GM21717 (cell line): ENCODE measurements at regions not wholly inside any gene's neighbourhood (a gene's known extent, or its start where the extent isn't known, plus 50 kb on each side); places are given as distances from the start of the nearest gene placed in this dataset.

Experiments used
- ATAC-seq: cut with Tn5 transposase; IDR thresholded peaks from one replicate; pipeline ENCODE4 v1.9.1; 2021; ENCODE audit warnings: mild to moderate bottlenecking, moderate library complexity; ENCODE audit not compliant: unreplicated experiment

DNA sequence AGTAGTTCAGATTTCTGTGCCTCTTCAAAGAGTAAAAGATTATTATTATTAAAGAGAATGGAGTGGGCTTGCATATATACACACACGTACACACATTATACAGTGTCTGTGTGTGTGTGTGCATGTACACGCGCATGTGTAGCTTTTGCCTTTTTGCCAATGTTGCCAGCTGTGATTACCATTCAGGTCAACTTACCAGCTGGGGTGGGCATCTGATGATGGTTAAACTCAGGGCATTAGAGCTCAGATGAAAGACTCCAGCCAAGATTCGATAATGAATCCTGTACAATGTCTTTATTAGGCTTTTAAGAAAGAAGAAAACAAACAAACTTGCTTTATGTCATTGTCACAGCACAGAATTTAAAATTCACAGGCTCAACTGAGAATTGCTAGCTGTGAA is 296.5 kb upstream of the DMAC1 start:
- ATAC-seq: no peak

DNA sequence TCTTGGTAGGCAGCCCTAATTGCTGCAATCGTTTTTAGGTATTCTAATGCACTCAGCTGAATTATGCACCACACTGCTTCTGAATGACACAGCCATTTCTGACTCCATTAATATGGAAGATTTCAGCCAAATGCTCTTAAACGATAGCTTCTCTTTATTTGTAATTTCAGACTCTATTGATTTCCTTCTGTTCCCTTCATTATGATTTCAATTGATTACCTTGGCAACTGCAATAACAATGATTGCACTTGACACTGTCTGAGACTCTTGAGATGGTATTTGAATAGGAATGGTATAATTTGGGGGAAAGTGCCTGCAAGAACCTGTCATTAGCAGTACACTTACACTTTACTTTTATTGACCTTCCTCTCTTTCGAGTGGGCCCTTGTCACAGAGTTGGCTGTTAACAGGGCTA is 296.1 kb upstream of the DMAC1 start:
- ATAC-seq: no peak

DNA sequence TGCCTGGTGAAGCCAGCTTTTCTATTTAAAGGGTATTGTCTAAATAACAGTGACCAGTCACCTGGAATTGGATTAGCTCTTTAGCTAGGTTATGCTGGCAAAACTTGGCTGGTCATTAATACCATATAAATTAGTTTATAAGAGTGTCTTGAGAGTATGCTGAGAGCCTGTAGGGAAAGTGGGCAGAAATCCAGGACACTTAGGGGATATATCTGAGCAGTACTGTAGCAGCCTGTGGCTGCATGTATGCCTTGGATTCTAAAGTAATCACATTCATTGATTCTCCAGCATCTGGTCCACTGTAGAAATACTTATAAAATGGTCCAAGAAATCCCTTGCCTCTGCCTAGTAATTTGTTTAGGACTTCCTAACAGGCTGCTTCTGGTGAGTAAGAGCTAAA is 288.9 kb upstream of the DMAC1 start:
- no peak for ATAC-seq

DNA sequence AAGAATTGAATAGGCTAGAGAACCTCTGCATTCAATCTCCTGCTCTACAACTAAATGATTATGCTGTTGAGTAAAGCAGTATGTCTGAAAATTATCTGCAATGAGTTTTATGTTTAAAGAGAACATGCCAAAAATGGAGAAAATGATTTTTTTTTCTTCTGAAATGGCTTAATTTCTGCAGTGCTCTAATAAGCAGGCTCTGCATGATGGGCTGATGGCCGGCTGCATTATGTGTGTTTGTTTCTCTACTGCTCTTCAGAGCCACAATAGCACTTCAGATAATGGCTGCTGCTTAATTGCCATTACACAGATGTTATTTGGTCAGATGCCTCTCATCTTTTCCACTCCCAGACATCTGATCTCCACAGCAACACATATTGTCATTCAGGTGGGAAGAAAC is 286.4 kb upstream of the DMAC1 start:
- ATAC-seq: no peak

DNA sequence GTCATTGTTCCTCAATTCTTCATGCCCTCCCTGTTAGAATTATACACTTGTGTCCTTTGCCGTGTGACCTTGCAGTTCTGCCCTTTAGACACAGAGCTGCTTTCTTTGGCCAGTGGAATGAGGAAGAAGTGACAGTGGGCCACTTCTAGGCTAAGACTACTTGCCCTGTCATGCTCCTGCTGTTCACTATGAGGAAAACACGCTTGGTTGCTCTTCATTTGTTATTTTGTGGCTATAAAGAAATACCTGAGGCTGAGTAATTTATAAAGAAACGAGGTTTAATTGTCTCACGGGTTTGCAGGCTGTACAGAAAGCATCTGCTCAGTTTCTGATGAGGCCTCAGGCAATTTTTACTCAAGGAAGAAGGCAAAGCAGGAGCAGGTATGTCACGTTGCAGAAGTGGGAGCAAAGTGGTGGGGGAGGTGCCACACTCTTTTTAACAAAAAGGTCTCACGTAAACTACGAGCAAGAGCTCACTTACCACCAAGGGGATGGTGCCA is 279.1 kb upstream of the DMAC1 start:
- no peak for ATAC-seq

DNA sequence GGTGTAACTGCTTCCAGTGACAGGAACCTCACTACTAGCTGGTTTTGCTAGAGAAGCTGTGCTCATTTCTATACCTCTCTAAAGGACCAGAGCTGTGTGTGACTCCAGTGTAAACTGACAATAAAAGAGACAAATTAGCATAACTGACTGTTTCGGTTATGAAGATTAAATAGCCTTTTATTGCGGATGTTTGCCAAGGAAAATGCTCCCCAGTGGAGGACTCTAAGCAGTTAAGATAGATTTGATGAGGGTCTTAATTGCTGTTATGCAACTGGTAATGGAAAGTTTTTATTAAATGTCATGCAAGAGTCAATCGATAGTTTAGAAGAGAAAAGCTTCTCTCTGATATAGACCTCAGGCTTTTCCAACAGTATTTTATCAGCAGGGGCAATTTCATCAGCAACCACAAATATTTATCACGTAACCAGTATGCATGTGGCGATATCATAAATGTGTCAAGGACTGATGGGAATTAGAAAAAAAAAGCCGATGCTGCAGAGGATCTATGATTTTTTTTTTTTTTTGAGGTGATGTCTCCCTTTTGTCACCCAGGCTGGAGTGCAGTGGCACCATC is 275.2 kb upstream of the DMAC1 start:
- ATAC-seq: no peak

DNA sequence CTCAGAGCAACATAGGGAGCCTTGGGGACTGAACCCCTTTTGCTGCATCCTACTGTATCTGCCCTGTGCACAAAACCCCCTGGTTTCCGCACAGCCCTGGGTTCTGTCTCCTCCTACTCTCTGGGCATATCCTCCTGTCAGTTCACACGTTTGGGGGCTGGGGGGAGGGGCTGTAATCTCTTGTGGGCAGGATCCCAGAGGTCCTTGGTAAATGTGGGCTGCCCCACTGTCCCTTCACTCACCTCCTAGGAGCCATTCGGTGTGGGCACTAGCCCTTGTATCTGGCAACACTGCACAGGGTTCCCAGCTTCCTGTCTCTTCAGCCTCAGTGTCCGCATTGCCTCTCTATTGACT is 271.8 kb upstream of the DMAC1 start:
- no peak for ATAC-seq

DNA sequence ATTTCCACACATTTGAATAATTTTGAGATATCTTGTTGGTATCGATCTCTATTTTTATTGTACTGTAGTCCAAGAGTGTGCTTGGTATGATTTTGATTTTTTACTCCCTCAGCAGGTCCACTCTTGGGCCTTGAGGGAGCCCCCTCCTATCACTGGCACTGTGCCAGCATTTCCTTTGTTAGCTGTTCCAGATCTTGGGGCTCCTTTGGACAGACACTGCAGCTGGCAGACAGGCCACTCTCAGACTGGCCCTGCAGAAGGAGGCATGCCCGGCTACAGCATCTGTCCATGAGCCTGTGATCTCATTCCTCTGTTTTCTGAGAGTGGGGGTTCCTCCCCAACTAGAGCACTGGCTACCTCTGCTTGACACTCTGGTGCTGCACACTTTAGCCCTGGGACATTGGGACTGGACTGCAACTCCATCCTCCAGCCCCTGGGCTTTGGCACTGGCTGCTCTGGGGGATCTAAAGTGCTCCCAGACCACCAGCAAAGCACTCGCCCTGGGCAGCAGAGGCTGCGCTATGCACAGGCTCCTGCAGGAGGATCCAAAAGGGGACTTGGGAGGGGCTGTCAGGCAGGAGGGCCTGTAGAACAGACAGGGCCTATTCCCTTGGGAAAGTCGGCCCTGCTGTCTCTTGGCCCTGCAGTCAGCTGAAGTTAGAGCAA is 271.3 kb upstream of the DMAC1 start:
- no peak for ATAC-seq

DNA sequence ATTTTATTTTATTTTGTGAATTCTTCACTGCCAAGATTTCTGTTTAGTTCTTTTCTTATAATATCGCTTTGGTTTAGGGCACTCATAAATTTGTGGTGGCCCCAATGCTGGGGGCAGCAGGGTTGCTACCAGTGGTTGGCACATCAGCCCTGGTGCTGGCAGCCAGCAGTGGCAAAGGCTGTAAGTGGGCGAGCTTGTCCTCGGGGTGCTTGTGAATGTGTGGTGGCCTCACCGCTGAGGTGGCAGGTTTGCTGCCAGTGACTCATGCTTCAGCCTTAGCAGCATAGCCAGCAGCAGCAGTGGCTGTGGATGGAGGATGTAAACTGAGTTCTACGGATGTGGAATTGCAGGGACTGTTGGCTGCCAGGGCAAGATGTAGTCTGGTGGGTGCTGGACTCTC is 262.9 kb upstream of the DMAC1 start:
- no peak for ATAC-seq

DNA sequence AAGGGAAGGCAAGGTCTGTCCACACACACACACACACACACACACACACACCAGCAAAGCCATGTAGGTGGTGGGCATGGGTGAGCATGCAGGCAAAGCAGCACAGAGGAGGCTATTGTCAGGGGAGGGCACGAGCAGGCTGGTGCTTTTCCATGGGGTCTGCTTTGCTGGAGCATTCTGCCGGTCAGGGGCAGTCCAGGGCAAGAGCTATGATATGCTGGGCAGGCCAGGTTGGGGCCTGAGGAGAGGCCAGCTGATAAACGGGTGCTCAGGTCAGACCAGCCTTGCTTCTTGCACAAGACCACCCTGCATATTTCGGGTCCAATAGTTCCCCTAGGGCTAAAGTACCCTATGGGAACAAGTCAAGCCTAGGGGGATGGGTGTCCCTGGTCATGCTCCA is 253.9 kb upstream of the DMAC1 start:
- no peak for ATAC-seq

DNA sequence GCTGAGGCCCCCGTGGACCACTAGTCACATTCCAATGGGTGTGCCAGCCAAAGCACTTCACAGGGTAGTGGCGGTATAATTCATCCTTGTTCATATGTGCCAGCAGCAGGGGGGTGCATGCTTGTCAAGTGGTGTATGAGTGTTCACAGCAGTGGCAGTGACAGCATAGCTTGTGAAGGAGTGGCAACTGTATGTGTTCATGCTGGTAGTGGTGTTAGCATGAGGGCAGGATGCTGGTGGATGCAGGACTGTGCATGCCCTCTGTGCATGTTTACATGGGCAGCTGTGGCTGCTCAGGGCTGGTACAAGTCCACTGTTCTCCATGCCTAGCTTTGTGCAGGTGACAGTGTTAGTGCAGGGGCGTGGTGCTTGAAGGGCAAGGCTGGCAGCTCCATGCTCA is 253.4 kb upstream of the DMAC1 start:
- ATAC-seq: no peak

DNA sequence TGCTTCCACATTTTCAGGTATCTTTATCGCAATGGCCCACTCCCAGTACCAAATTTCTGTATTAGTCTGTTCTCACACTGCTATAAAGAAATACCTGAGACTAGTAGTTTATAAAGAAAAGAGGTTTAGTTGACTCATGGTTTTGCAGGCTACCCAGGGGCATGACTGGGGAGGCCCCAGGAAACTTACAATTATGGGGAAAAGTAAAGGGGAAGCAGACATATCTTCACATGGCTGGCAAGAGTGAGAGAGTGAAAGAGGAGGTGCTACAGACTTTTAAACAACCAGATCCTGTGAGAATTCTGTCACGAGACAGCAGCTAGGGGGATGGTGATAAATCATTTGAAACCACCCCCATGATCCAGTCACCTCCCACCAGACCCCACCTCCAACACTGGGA is 238.2 kb upstream of the DMAC1 start:
- no peak for ATAC-seq

DNA sequence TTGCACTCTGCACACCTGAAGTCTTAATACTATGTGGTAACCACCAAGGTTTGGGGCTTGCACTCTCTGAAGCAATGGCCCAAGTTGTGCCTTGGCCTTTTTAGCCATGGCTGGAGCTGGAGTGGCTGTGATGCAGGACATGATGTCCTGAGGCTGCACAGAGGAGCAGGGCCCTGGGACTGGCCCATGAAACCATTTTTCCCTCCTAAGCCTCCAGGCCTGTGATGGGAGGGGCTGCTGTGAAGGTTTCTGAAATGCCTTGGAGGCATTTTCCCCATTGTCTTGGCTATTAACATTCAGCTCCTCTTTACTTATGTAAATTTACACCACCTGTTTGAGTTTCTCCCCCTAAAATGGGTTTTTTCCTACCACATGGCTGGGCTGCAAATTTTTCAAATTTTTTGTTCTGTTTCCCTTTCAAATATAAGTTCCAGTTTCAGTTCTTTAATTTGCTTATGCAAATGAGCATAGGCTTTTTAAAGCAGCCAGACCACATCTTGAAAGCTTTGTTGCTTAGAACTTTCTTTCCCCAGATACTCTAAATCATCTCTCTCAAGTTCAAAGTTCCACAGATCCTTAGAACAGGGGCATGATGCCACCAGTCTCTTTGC is 237.4 kb upstream of the DMAC1 start:
- ATAC-seq: no peak

DNA sequence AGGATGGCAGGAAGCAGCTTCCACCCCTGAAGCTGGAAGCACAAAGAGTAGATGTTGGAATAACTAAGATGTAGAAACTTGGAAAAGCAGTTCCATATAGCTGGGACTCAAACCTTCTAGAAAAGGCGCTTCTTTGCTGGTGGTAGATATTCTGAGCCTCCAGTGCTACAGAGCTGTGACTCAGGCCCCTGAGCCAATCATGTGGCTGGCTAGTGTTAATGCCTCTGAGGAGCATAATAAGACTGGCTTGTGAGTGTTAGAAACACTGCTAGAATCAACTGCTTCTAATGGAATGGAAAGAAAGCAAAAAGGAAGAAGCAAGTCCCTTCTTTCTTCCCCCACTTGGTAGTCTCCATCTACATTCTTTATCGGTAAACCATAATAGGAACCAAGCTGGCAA is 234.2 kb upstream of the DMAC1 start:
- no peak for ATAC-seq

DNA sequence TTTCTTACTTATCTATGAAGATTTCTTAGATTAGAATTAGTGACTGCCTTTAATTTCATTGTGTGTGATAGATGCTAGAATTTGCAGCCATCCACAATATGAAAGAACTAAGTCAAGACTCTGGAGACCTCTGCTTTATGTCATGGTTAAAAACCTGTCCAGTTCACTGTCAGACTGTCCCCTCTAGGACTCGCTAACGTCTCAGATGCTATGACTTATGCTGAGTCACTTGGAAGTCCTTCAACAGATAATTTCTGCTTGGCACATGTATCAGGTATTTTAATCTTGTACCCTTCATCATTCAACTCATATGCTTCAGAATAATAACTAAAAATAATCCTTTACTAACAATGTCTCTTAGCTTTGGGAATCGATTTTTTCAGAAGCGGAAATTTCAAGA is 230.5 kb upstream of the DMAC1 start:
- no peak for ATAC-seq

DNA sequence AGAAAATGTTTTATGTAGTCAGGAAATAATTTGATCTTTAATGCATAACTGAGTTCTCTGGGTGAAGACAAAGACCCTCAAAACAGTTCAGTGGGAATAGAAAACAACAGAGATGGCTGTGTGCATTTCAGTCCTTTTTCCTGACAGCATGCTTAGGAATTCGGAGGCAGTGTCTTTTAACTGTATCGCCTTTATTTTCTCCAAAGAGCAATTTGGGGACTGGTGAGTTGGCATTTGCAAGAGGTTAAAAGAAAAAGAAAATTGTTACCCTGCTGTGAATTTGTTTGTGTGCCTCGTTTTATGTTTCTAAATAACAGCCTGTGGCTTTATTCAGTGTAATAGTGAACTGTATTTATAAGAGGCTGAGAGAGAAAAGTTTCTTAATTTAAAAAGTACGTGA is 227.8 kb upstream of the DMAC1 start:
- ATAC-seq: no peak

DNA sequence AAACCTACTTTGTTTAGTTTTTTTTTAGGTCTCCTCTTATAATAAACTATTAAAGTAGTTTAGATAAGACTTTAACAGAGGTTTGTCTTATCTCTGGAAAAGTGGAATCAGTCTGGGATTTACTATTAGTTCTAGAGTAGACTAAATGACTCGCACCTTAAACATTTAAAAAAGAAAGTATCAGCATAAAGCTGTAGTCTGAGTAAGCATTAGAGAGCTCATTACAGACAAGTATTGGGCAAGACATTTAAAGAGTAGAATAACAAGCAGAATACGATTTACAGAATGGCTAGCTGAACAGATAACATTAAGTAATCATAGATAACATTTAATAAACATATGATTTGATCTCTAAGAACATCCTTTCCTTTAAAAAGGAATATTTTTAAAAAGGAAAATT is 226.0 kb upstream of the DMAC1 start:
- ATAC-seq: no peak

DNA sequence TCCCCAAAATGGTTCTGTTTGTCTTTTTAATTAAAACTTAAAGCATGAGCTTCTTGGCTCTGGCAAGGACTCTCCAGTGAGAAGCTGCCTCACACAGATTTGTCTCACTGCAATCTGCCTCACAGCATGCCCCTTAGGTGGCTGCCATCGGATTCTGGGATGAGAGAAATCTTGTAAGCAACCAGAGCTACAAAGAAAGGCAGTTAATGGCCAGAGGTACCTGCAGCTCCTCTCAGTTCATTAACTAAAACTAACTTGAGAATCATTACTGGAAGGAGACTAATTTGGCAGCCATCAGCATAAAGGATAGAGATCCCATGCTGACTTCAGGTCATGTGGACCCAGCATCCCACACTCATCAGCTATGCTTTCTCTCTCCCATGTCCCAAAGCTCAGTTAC is 220.6 kb upstream of the DMAC1 start:
- ATAC-seq: no peak

DNA sequence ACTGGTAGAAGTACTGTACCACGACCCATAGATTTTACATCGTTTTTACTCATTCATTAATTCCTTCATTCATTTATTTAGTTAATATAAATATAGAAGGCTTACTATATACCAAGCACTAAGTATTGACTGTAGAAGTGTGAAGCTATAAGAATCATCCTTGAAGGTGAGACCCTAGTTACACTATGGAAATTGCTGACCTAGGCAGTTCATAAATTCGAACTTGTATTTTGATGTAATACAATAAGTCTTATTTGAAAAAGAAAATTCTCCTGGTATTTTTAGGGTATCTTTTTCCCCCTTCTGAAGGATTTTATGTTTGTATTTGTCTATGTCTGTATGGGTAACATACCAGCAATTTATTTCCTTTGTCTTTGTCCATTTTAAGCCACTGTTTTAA is 220.1 kb upstream of the DMAC1 start:
- ATAC-seq: no peak

DNA sequence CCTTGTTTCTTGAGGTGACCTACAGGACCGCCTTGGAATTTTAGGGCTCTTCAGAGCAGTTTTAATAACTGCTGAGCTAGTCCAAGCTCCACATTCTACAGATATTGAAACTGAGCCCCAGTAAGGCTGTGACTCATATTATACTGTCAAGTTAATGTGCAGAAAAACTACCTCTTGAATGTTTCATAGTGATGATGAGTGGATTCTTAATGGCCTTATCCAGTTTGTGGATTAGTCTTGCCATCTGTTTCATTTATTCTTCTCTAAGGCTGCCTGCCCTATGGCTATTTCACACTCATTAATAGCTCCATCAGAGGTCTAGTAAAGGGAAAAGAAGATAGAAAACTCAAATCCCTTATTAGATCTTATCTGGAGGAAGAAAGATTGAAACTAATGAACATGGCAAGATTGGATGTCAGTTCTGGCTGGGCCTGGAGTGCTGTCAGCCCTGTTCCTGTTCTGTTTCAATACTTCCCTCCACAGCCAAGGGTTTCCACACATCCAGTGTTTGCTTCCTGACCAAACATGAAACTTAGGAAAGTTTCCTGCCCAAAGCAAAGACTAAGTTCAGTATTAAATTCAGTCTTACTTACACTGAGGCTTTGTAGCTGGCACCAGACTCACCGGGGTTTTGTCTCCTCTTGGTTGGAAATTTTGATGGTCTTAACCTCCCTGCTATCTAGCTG is 215.6 kb upstream of the DMAC1 start:
- ATAC-seq: no peak

DNA sequence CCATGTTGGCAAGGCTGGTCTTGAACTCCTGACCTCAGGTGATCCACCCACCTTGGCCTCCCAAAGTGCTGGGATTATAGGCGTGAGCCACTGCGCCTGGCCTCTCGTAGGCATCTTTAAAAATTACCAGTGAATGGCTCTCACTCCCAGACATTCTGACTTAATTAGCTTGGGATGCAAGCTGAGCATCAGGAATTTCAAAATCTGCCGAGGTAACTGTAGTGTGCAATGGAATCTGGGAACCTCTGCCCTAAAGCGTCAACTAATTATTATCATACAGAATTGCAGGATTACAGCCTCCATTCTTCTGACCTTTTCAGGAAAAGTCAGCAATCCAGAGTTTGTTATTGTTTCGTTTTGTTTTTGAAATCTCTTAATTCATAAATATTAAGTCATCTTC is 213.4 kb upstream of the DMAC1 start:
- no peak for ATAC-seq

DNA sequence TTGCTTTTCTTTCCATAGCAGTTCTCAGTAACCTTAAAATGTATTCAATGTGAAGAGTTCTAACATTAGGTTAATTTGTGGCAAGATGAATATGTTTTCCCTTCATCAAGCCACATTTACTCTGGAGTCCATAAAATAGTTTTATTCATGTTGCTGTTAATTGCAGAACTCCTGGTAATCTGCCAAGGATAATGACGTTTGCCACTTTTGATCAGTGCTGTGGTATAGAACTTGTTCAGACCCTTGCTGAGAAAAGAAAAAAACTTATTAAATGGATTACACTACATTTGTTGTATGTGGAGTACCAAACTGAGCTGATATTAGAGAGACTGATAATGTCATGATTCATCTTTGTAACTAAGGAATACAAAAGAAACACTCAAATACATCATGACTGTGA is 212.4 kb upstream of the DMAC1 start:
- ATAC-seq: no peak
